ENCODE measurements at regions not wholly inside any gene's neighbourhood (a gene's known extent, or its start where the extent isn't known, plus 50 kb on each side); places are given as distances from the start of the nearest gene placed in this dataset.

GRCh38 chr2:136243638-136244535, 125.9 kb upstream of the CXCR4 start:
- Histone ChIP-seq H3K9me2 (no peaks in the 10 kb centered on the region), H3K4me1 (ENCODE audit: control insufficient read depth in 1 of 2, insufficient read depth in 2 of 2, low read depth in 1 of 2, low read length in 1 of 2) (peaks cover 0 to 9% of the 10 kb centered on the region in 2 experiments; a peak in 1 of 4 replicates), H3K79me2 (ENCODE audit: insufficient read depth) (no peaks in the 10 kb centered on the region), H3K27ac (ENCODE audit: low read depth in 2 of 2, low read length in 1 of 2) (no peak overlapping the region), H3K4me2 (no peak overlapping the region), H3K9ac (no peak overlapping the region), H3K27me3 (ENCODE audit: insufficient read depth) (no peaks in the 10 kb centered on the region), H3K4me3 (ENCODE audit: low read depth in 2 of 2, low read length in 1 of 2) (no peak overlapping the region), H3K9me3 (no peaks in the 10 kb centered on the region), H3K36me3 (replicated peaks in 1 of 2; ENCODE audit: control insufficient read depth in 1 of 2, insufficient read depth in 2 of 2, low read length in 1 of 2) (no peaks in the 10 kb centered on the region), H2AFZ (ENCODE audit: low read depth) (no peak overlapping the region), H4K20me1 (ENCODE audit: insufficient read depth) (no peaks in the 10 kb centered on the region), H3F3A (replicated peaks; ENCODE audit: insufficient read depth) (no peaks in the 10 kb centered on the region)
- DNase-seq: peak; percentile 56
- 32% methylated on average over 14 of the region's 16 CpGs for WGBS (ENCODE audit: low lambda C conversion rate)
- CTCF ChIA-PET: interaction anchor here (1.0 kb wide), 1 partner anchor 15 kb away, joined by 3 read pairs; no protein-coding TSS in a partner anchor
- TF ChIP-seq JUND (IDR thresholded peaks at IDR 0.05) (no peak), EP300 (IDR thresholded peaks at IDR 0.05; ENCODE audit: borderline replicate concordance in 1 of 2, low read depth in 1 of 2, low read length in 1 of 2) (no peak), RFX5 (IDR thresholded peaks at IDR 0.05; ENCODE audit: low read length) (no peak), POLR2AphosphoS5 (IDR thresholded peaks at IDR 0.05; ENCODE audit: low read depth, low read length) (no peak), IRF3 (IDR thresholded peaks at IDR 0.05; ENCODE audit: low read depth, low read length) (no peak), MEF2A (IDR thresholded peaks at IDR 0.05; ENCODE audit: borderline replicate concordance, low read depth) (no peak), FOXM1 (IDR thresholded peaks at IDR 0.05; ENCODE audit: low read depth) (no peak), REST (IDR thresholded peaks at IDR 0.05; ENCODE audit: low read depth, low read length) (no peak), TEAD4 (IDR thresholded peaks at IDR 0.05; ENCODE audit: borderline replicate concordance, insufficient read depth) (no peak)
- TF ChIP-seq, protein P1, sequence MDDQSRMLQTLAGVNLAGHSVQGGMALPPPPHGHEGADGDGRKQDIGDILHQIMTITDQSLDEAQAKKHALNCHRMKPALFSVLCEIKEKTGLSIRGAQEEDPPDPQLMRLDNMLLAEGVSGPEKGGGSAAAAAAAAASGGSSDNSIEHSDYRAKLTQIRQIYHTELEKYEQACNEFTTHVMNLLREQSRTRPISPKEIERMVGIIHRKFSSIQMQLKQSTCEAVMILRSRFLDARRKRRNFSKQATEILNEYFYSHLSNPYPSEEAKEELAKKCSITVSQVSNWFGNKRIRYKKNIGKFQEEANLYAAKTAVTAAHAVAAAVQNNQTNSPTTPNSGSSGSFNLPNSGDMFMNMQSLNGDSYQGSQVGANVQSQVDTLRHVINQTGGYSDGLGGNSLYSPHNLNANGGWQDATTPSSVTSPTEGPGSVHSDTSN (IDR thresholded peaks at IDR 0.05): no peak
- POLR2A ChIA-PET: no interaction called here
